ENCODE measurements at regions not wholly inside any gene's neighbourhood (a gene's known extent, or its start where the extent isn't known, plus 50 kb on each side); places are given as distances from the start of the nearest gene placed in this dataset.

DNA sequence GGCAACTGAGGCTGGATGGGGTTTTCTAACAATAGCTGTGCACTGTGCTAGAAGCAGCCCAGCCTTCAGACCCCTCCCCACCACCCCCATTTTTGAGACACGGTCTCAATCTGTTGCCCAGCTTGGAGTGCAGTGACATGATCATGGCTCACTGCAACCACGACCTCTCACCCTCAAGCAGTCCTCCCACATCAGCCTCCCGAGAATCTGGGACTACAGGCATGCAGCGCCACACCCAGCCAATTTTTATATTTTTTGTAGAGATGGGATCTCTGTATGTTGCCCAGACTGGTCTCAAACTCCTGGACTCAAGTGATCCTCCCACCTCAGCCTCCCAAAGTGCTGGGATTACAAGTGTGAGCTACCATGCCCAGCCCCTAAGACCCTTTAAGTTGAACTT, 182.5 kb downstream of the DRD1 start:
- H3K9me3 ChIP-seq (ENCODE audit: control insufficient read depth in 2 of 3, low read length in 3 of 3), result peaks cover 0 to 5% (median 0%) of the 10 kb centered on the region in 3 experiments
- H3K27ac ChIP-seq (ENCODE audit: low read depth, low read length), result no peak overlapping the region
- ATAC-seq (no peak), DNase-seq (no peak)
- no peak overlapping the region for H3K4me3 Mint-ChIP-seq
- no peaks in the 10 kb centered on the region for H3K4me1 ChIP-seq (ENCODE audit: control insufficient read depth in 2 of 2, insufficient read depth in 2 of 2, low read length in 2 of 2)
- ChIA-PET POLR2A (no interaction called here), CTCF (no interaction called here)
- H3K9me3 Mint-ChIP-seq, result peaks cover 0 to 20% (median 10%) of the 10 kb centered on the region in 11 donors
- H3K27me3 Mint-ChIP-seq, result peaks cover 0 to 43% (median 26%) of the 10 kb centered on the region in 5 donors
- intact Hi-C loops (cut with micrococcal nuclease), result no loop called here
- peaks cover 2 to 4% of the 10 kb centered on the region in 2 donors for H3K27me3 ChIP-seq (ENCODE audit: control insufficient read depth in 2 of 2, insufficient read depth in 2 of 2, low read length in 2 of 2)
- no peak overlapping the region for H3K27ac Mint-ChIP-seq
- H3K36me3 Mint-ChIP-seq, result peaks cover 0 to 5% (median 0%) of the 10 kb centered on the region in 5 donors
- no peaks in the 10 kb centered on the region for H3K36me3 ChIP-seq (ENCODE audit: control insufficient read depth in 2 of 3, insufficient read depth in 3 of 3, low read length in 3 of 3)
- H3K4me1 Mint-ChIP-seq, result no peaks in the 10 kb centered on the region
- no peak overlapping the region for H3K4me3 ChIP-seq (ENCODE audit: low read length)

- ChIA-PET POLR2A (no interaction called here), CTCF (no interaction called here)
- H3K27me3 ChIP-seq (ENCODE audit: control insufficient read depth in 2 of 2, insufficient read depth in 2 of 2, low read length in 2 of 2), result peaks cover 2 to 4% of the 10 kb centered on the region in 2 donors
- Mint-ChIP-seq H3K27me3 (peaks cover 0 to 38% (median 26%) of the 10 kb centered on the region in 5 donors), H3K36me3 (peaks cover 0 to 5% (median 0%) of the 10 kb centered on the region in 5 donors), H3K4me3 (no peak overlapping the region), H3K27ac (no peak overlapping the region), H3K4me1 (no peaks in the 10 kb centered on the region), H3K9me3 (peaks cover 0 to 20% (median 10%) of the 10 kb centered on the region in 11 donors)
- no peak overlapping the region for H3K27ac ChIP-seq (ENCODE audit: low read depth, low read length)
- DNase-seq (no peak), ATAC-seq (no peak)
- H3K9me3 ChIP-seq (ENCODE audit: control insufficient read depth in 2 of 3, low read length in 3 of 3), result peaks cover 0 to 5% (median 0%) of the 10 kb centered on the region in 3 experiments
- H3K4me3 ChIP-seq (ENCODE audit: low read length), result no peak overlapping the region
- no peaks in the 10 kb centered on the region for H3K36me3 ChIP-seq (ENCODE audit: control insufficient read depth in 2 of 3, insufficient read depth in 3 of 3, low read length in 3 of 3)
- intact Hi-C loops (cut with micrococcal nuclease), result no loop called here
- H3K4me1 ChIP-seq (ENCODE audit: control insufficient read depth in 2 of 2, insufficient read depth in 2 of 2, low read length in 2 of 2), result no peaks in the 10 kb centered on the region
Observed at GRCh38 chr5:175261037-175261436, 182.9 kb downstream of the DRD1 start.

GRCh38 chr5:175257847-175258194, 186.2 kb downstream of the DRD1 start:
- CTCF ChIA-PET, result no interaction called here
- H3K4me3 Mint-ChIP-seq, result no peak overlapping the region

DNA sequence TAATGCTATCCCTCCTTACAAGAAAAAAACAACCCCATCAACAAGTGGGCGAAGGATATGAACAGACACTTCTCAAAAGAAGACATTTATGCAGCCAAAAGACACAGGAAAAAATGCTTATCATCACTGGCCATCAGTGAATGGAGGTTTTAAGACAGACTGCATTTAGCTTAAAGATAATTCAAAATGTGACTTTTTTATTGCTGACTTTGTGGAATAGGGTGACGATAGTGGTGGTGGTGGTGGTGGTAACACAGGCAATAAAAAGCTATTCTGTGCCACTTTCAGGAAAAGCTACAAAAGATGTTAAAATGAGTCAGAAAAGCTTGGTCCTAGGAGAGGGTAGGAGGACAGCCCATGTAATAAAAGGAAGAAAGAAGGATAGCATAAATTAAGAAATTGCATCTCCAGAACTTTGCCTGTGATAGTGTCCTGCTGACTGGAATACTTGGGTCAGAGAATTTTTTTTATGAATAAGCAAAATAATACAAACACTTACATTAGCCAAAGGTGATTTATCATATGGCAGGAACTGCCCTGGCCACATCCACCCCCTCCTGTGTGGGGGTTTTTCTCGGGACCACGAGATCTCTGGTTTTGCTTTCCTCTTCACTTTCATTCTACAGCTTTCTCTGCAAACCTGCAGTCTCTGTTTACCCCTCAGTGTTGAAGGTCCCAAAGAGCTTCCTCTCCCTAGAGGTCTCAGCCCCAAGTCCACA, 186.7 kb downstream of the DRD1 start:
- peaks cover 0 to 5% (median 0%) of the 10 kb centered on the region in 5 donors for H3K36me3 Mint-ChIP-seq
- H3K4me1 ChIP-seq (ENCODE audit: control insufficient read depth in 2 of 2, insufficient read depth in 2 of 2, low read length in 2 of 2), result no peaks in the 10 kb centered on the region
- H3K27me3 ChIP-seq (ENCODE audit: control insufficient read depth in 2 of 2, insufficient read depth in 2 of 2, low read length in 2 of 2), result no peaks in the 10 kb centered on the region
- no peaks in the 10 kb centered on the region for H3K36me3 ChIP-seq (ENCODE audit: control insufficient read depth in 2 of 3, insufficient read depth in 3 of 3, low read length in 3 of 3)
- H3K27me3 Mint-ChIP-seq, result peaks cover 0 to 31% (median 15%) of the 10 kb centered on the region in 5 donors
- no peak overlapping the region for H3K27ac ChIP-seq (ENCODE audit: low read depth, low read length)
- ChIA-PET CTCF (no interaction called here), POLR2A (no interaction called here)
- H3K4me3 Mint-ChIP-seq, result no peak overlapping the region
- intact Hi-C loops (cut with micrococcal nuclease), result no loop called here
- no peak overlapping the region for H3K4me3 ChIP-seq (ENCODE audit: low read length)
- ATAC-seq (no peak), DNase-seq (no peak)
- peaks cover 0 to 9% (median 3%) of the 10 kb centered on the region in 11 donors for H3K9me3 Mint-ChIP-seq
- H3K27ac Mint-ChIP-seq, result no peak overlapping the region
- peaks cover 0 to 5% (median 0%) of the 10 kb centered on the region in 3 experiments for H3K9me3 ChIP-seq (ENCODE audit: control insufficient read depth in 2 of 3, low read length in 3 of 3)
- H3K4me1 Mint-ChIP-seq, result no peaks in the 10 kb centered on the region

More at GRCh38 chr5:175257847-175258194, 186.2 kb downstream of the DRD1 start:
- Histone ChIP-seq H3K9me3 (ENCODE audit: control insufficient read depth in 2 of 3, low read length in 3 of 3) (peaks cover 0 to 5% (median 0%) of the 10 kb centered on the region in 3 experiments), H3K27ac (ENCODE audit: low read depth, low read length) (no peak overlapping the region), H3K36me3 (ENCODE audit: control insufficient read depth in 2 of 3, insufficient read depth in 3 of 3, low read length in 3 of 3) (no peaks in the 10 kb centered on the region), H3K4me1 (ENCODE audit: control insufficient read depth in 2 of 2, insufficient read depth in 2 of 2, low read length in 2 of 2) (no peaks in the 10 kb centered on the region), H3K27me3 (ENCODE audit: control insufficient read depth in 2 of 2, insufficient read depth in 2 of 2, low read length in 2 of 2) (peaks cover 0 to 2% of the 10 kb centered on the region in 2 donors), H3K4me3 (ENCODE audit: low read length) (no peak overlapping the region)
- intact Hi-C loops (cut with micrococcal nuclease), result no loop called here
- no peak for DNase-seq
- Mint-ChIP-seq H3K9me3 (peaks cover 0 to 11% (median 6%) of the 10 kb centered on the region in 11 donors), H3K27ac (no peak overlapping the region), H3K36me3 (peaks cover 0 to 5% (median 0%) of the 10 kb centered on the region in 5 donors), H3K4me1 (no peaks in the 10 kb centered on the region), H3K27me3 (peaks cover 0 to 31% (median 16%) of the 10 kb centered on the region in 5 donors)
- POLR2A ChIA-PET, result no interaction called here
- no peak for ATAC-seq

GRCh38 chr5:175254155-175254554, 189.8 kb downstream of the DRD1 start:
- no peaks in the 10 kb centered on the region for H3K36me3 ChIP-seq (ENCODE audit: control insufficient read depth in 2 of 3, insufficient read depth in 3 of 3, low read length in 3 of 3)
- Mint-ChIP-seq H3K27ac (no peak overlapping the region), H3K4me1 (no peaks in the 10 kb centered on the region), H3K36me3 (no peaks in the 10 kb centered on the region), H3K27me3 (peaks cover 0 to 17% (median 0%) of the 10 kb centered on the region in 5 donors), H3K4me3 (no peak overlapping the region), H3K9me3 (peaks cover 0 to 2% (median 0%) of the 10 kb centered on the region in 11 donors)
- H3K27ac ChIP-seq (ENCODE audit: low read depth, low read length), result no peak overlapping the region
- ATAC-seq, result no peak
- ChIA-PET POLR2A (no interaction called here), CTCF (no interaction called here)
- no peak for DNase-seq
- H3K4me3 ChIP-seq (ENCODE audit: low read length), result no peak overlapping the region
- H3K9me3 ChIP-seq (ENCODE audit: control insufficient read depth in 2 of 3, low read length in 3 of 3), result no peaks in the 10 kb centered on the region
- H3K4me1 ChIP-seq (ENCODE audit: control insufficient read depth in 2 of 2, insufficient read depth in 2 of 2, low read length in 2 of 2), result no peaks in the 10 kb centered on the region
- no peaks in the 10 kb centered on the region for H3K27me3 ChIP-seq (ENCODE audit: control insufficient read depth in 2 of 2, insufficient read depth in 2 of 2, low read length in 2 of 2)
- intact Hi-C loops (cut with micrococcal nuclease), result no loop called here

DNA sequence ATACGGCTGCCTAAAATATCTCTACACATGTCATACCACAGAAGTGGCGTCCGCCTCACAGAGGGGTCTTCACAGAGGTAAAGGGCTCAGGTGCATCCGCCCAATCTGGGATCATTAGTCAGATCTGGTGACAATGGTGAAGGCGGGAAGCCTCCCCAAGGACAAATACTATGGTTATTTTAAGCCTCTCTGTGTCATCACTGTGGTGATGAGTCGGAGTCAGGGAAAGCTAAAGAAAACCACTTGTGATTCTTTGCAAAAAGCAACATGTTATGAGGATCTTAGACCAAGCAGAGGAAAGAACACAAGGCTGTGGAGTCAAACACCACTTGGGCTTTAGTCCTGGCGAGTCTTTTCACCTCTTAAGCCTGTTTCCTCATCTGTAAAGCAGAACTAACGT, 190.4 kb downstream of the DRD1 start:
- Mint-ChIP-seq H3K27me3 (peaks cover 0 to 17% (median 0%) of the 10 kb centered on the region in 5 donors), H3K4me3 (no peak overlapping the region), H3K36me3 (no peaks in the 10 kb centered on the region), H3K27ac (no peak overlapping the region), H3K4me1 (no peaks in the 10 kb centered on the region), H3K9me3 (peaks cover 0 to 6% (median 0%) of the 10 kb centered on the region in 11 donors)
- DNase-seq (no peak), ATAC-seq (no peak)
- Histone ChIP-seq H3K4me3 (ENCODE audit: low read length) (no peak overlapping the region), H3K27me3 (ENCODE audit: control insufficient read depth in 2 of 2, insufficient read depth in 2 of 2, low read length in 2 of 2) (no peaks in the 10 kb centered on the region), H3K36me3 (ENCODE audit: control insufficient read depth in 2 of 3, insufficient read depth in 3 of 3, low read length in 3 of 3) (no peaks in the 10 kb centered on the region), H3K27ac (ENCODE audit: low read depth, low read length) (no peak overlapping the region), H3K4me1 (ENCODE audit: control insufficient read depth in 2 of 2, insufficient read depth in 2 of 2, low read length in 2 of 2) (no peaks in the 10 kb centered on the region), H3K9me3 (ENCODE audit: control insufficient read depth in 2 of 3, low read length in 3 of 3) (no peaks in the 10 kb centered on the region)
- POLR2A ChIA-PET, result no interaction called here
- intact Hi-C loops (cut with micrococcal nuclease), result no loop called here
- CTCF ChIA-PET, result interaction anchor here (0.6 kb wide), 1 partner anchor 317 kb away, joined by 3 read pairs; no protein-coding TSS in a partner anchor

DNA sequence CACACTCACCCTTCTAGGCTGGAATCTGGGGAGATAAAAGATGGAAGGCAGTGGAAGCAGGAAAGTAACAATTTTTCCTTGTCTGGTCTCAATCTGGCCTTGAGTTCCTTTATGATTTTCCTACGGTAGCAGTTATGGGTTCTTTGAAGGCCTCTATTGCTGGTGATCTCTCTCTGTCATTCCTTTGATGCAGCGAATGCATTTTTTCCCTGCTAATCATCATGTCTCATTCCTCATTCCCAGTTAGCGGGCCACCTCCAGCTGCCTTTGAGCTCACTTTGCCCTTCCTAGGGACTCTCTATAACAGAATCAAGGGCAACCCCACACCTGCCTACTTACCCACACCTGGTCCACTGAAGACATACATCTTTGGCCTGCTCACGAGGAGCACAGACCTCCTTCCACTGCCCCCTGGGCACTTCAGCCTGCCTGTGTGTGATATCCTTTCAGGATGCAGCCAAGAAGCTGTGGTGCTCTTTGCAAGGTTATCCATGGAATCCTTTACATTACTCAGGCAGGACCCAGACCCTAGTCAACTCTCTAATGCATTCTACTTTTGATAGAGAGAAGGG, 191.7 kb downstream of the DRD1 start:
- CTCF ChIA-PET, result no interaction called here
- Mint-ChIP-seq H3K4me3 (no peak overlapping the region), H3K9me3 (peaks cover 0 to 7% (median 0%) of the 10 kb centered on the region in 11 donors), H3K27me3 (peaks cover 0 to 20% (median 5%) of the 10 kb centered on the region in 5 donors), H3K36me3 (no peaks in the 10 kb centered on the region), H3K4me1 (no peaks in the 10 kb centered on the region), H3K27ac (no peak overlapping the region)
- intact Hi-C loops (cut with micrococcal nuclease), result no loop called here
- ATAC-seq (no peak), DNase-seq (no peak)
- Histone ChIP-seq H3K4me1 (ENCODE audit: control insufficient read depth in 2 of 2, insufficient read depth in 2 of 2, low read length in 2 of 2) (no peaks in the 10 kb centered on the region), H3K36me3 (ENCODE audit: control insufficient read depth in 2 of 3, insufficient read depth in 3 of 3, low read length in 3 of 3) (no peaks in the 10 kb centered on the region), H3K27me3 (ENCODE audit: control insufficient read depth in 2 of 2, insufficient read depth in 2 of 2, low read length in 2 of 2) (no peaks in the 10 kb centered on the region), H3K4me3 (ENCODE audit: low read length) (no peak overlapping the region), H3K27ac (ENCODE audit: low read depth, low read length) (no peak overlapping the region), H3K9me3 (ENCODE audit: control insufficient read depth in 2 of 3, low read length in 3 of 3) (no peaks in the 10 kb centered on the region)
- POLR2A ChIA-PET, result no interaction called here

Data from naive thymus-derived CD4-positive, alpha-beta T cell (primary cell).